GM18505 (cell line): ENCODE measurements at regions not wholly inside any gene's neighbourhood (a gene's known extent, or its start where the extent isn't known, plus 50 kb on each side); places are given as distances from the start of the nearest gene placed in this dataset.

ENCODE experiments used
- ATAC-seq: cut with Tn5 transposase; IDR thresholded peaks from one replicate; pipeline ENCODE4 v1.9.1; 2021; ENCODE audit not compliant: unreplicated experiment
- POLR2A ChIP-seq: IDR thresholded peaks from 4 replicates; pipeline ENCODE4 v1.6.1; 2011; ENCODE audit warnings: borderline replicate concordance; ENCODE audit not compliant: insufficient read depth, insufficient read length; ENCODE audit errors: extremely low read depth

- no peak for ATAC-seq
- no peak for TF ChIP-seq POLR2A
Observed at GRCh38 chr18:22541232-22541631, 123.5 kb upstream of the CTAGE1 start.

- no peak for ATAC-seq
- TF ChIP-seq POLR2A, result no peak
Observed at GRCh38 chr18:22542406-22542835, 124.7 kb upstream of the CTAGE1 start.

GRCh38 chr18:22543769-22544168 lies 126.1 kb upstream of the CTAGE1 start:
- ATAC-seq, result no peak
- no peak for TF ChIP-seq POLR2A

GRCh38 chr18:22544626-22545025 lies 126.9 kb upstream of the CTAGE1 start:
- no peak for ATAC-seq
- TF ChIP-seq POLR2A, result no peak

- ATAC-seq, result no peak
Observed at GRCh38 chr18:22545066-22545760, 127.5 kb upstream of the CTAGE1 start.

GRCh38 chr18:22546905-22547570 lies 129.3 kb upstream of the CTAGE1 start:
- no peak for TF ChIP-seq POLR2A
- no peak for ATAC-seq

More at GRCh38 chr18:22545066-22545760, 127.5 kb upstream of the CTAGE1 start:
- no peak for TF ChIP-seq POLR2A

GRCh38 chr18:22547807-22548561 lies 130.3 kb upstream of the CTAGE1 start:
- ATAC-seq, result no peak
- TF ChIP-seq POLR2A, result no peak

GRCh38 chr18:22549260-22549937 lies 131.7 kb upstream of the CTAGE1 start:
- ATAC-seq, result no peak
- no peak for TF ChIP-seq POLR2A

- no peak for TF ChIP-seq POLR2A
- ATAC-seq, result no peak
Observed at GRCh38 chr18:22550366-22550765, 132.7 kb upstream of the CTAGE1 start.

- TF ChIP-seq POLR2A, result no peak
- ATAC-seq, result no peak
Observed at GRCh38 chr18:22550861-22551260, 133.1 kb upstream of the CTAGE1 start.

- no peak for TF ChIP-seq POLR2A
- no peak for ATAC-seq
Observed at GRCh38 chr18:22551536-22552151, 133.9 kb upstream of the CTAGE1 start.

- no peak for ATAC-seq
- TF ChIP-seq POLR2A, result no peak
Observed at GRCh38 chr18:22552254-22552653, 134.5 kb upstream of the CTAGE1 start.

- ATAC-seq, result no peak
Observed at GRCh38 chr18:22552899-22553460, 135.3 kb upstream of the CTAGE1 start.

More at GRCh38 chr18:22552899-22553460, 135.3 kb upstream of the CTAGE1 start:
- TF ChIP-seq POLR2A, result no peak
